ENCODE measurements at regions not wholly inside any gene's neighbourhood (a gene's known extent, or its start where the extent isn't known, plus 50 kb on each side); places are given as distances from the start of the nearest gene placed in this dataset.

GRCh38 chr13:78022164-78022877, 103.7 kb upstream of the EDNRB start:
- H3K27me3 ChIP-seq (replicated peaks; ENCODE audit: control insufficient read depth, insufficient read depth, low read length), result no peaks in the 10 kb centered on the region
- intact Hi-C loops (cut with micrococcal nuclease; ENCODE audit: unreplicated experiment), result no loop called here
- no peak for DNase-seq
- no TSS peak for BruUV-seq (replicated peaks)
- Mint-ChIP-seq H3K27me3 (ENCODE audit: insufficient read depth, unreplicated experiment) (no peaks in the 10 kb centered on the region), H3K36me3 (ENCODE audit: insufficient read depth, unreplicated experiment) (no peaks in the 10 kb centered on the region), H3K4me1 (ENCODE audit: low read depth, unreplicated experiment) (no peaks in the 10 kb centered on the region), H3K4me3 (ENCODE audit: unreplicated experiment) (no peak overlapping the region), H3K9me3 (ENCODE audit: unreplicated experiment) (no peaks in the 10 kb centered on the region), H3K27ac (ENCODE audit: unreplicated experiment) (no peak overlapping the region)
- no peak overlapping the region for H3K4me3 ChIP-seq (ENCODE audit: low read depth, low read length)
- ChIA-PET CTCF (no interaction called here), POLR2A (no interaction called here)
- H3K9me3 ChIP-seq, result peaks cover 7% of the 10 kb centered on the region; the same call in 1 of the 2 replicates
- H3K4me1 ChIP-seq, result no peaks in the 10 kb centered on the region
- TF ChIP-seq CTCF (IDR thresholded peaks at IDR 0.05; ENCODE audit: insufficient read depth in 1 of 2, low read depth in 1 of 2, low read length in 1 of 2, severe bottlenecking in 1 of 2, unreplicated experiment in 1 of 2), result no peak
- H3K36me3 ChIP-seq (ENCODE audit: control insufficient read depth, insufficient read depth, low read length), result no peaks in the 10 kb centered on the region

- Histone ChIP-seq H3K9me3 (peaks cover 7% of the 10 kb centered on the region; the same call in 1 of the 2 replicates), H3K4me3 (ENCODE audit: low read depth, low read length) (no peak overlapping the region), H3K36me3 (ENCODE audit: control insufficient read depth, insufficient read depth, low read length) (no peaks in the 10 kb centered on the region), H3K27me3 (replicated peaks; ENCODE audit: control insufficient read depth, insufficient read depth, low read length) (no peaks in the 10 kb centered on the region), H3K4me1 (no peaks in the 10 kb centered on the region)
- Mint-ChIP-seq H3K4me1 (ENCODE audit: low read depth, unreplicated experiment) (no peaks in the 10 kb centered on the region), H3K27me3 (ENCODE audit: insufficient read depth, unreplicated experiment) (no peaks in the 10 kb centered on the region), H3K9me3 (ENCODE audit: unreplicated experiment) (no peaks in the 10 kb centered on the region), H3K36me3 (ENCODE audit: insufficient read depth, unreplicated experiment) (no peaks in the 10 kb centered on the region), H3K4me3 (ENCODE audit: unreplicated experiment) (no peak overlapping the region), H3K27ac (ENCODE audit: unreplicated experiment) (no peak overlapping the region)
- DNase-seq, result no peak
- ChIA-PET POLR2A (no interaction called here), CTCF (no interaction called here)
- TF ChIP-seq CTCF (IDR thresholded peaks at IDR 0.05; ENCODE audit: insufficient read depth in 1 of 2, low read depth in 1 of 2, low read length in 1 of 2, severe bottlenecking in 1 of 2, unreplicated experiment in 1 of 2), result no peak
- BruUV-seq (replicated peaks), result no TSS peak
- intact Hi-C loops (cut with micrococcal nuclease; ENCODE audit: unreplicated experiment), result no loop called here
Measured at GRCh38 chr13:78020861-78021260, 102.2 kb upstream of the EDNRB start.

GRCh38 chr13:78015782-78016181, 97.2 kb upstream of the EDNRB start:
- Histone ChIP-seq H3K4me3 (ENCODE audit: low read depth, low read length) (no peak overlapping the region), H3K36me3 (ENCODE audit: control insufficient read depth, insufficient read depth, low read length) (no peaks in the 10 kb centered on the region), H3K4me1 (no peaks in the 10 kb centered on the region), H3K27me3 (replicated peaks; ENCODE audit: control insufficient read depth, insufficient read depth, low read length) (no peaks in the 10 kb centered on the region), H3K9me3 (no peaks in the 10 kb centered on the region; the same call in 1 of the 2 replicates)
- H3K27ac Mint-ChIP-seq (ENCODE audit: unreplicated experiment), result no peak overlapping the region
- BruUV-seq (replicated peaks), result no TSS peak
- H3K4me3 Mint-ChIP-seq (ENCODE audit: unreplicated experiment), result no peak overlapping the region
- TF ChIP-seq CTCF (IDR thresholded peaks at IDR 0.05; ENCODE audit: insufficient read depth in 1 of 2, low read depth in 1 of 2, low read length in 1 of 2, severe bottlenecking in 1 of 2, unreplicated experiment in 1 of 2), result no peak
- CTCF ChIA-PET, result no interaction called here
- H3K36me3 Mint-ChIP-seq (ENCODE audit: insufficient read depth, unreplicated experiment), result no peaks in the 10 kb centered on the region
- POLR2A ChIA-PET, result no interaction called here
- DNase-seq, result no peak
- no peaks in the 10 kb centered on the region for H3K9me3 Mint-ChIP-seq (ENCODE audit: unreplicated experiment)
- no peaks in the 10 kb centered on the region for H3K27me3 Mint-ChIP-seq (ENCODE audit: insufficient read depth, unreplicated experiment)
- H3K4me1 Mint-ChIP-seq (ENCODE audit: low read depth, unreplicated experiment), result no peaks in the 10 kb centered on the region
- intact Hi-C loops (cut with micrococcal nuclease; ENCODE audit: unreplicated experiment), result no loop called here
